GM18505 (cell line): ENCODE measurements at regions not wholly inside any gene's neighbourhood (a gene's known extent, or its start where the extent isn't known, plus 50 kb on each side); places are given as distances from the start of the nearest gene placed in this dataset.

Experiments used
- ATAC-seq: cut with Tn5 transposase; IDR thresholded peaks from one replicate; pipeline ENCODE4 v1.9.1; 2021; ENCODE audit not compliant: unreplicated experiment
- POLR2A ChIP-seq: IDR thresholded peaks from 4 replicates; pipeline ENCODE4 v1.6.1; 2011; ENCODE audit warnings: borderline replicate concordance; ENCODE audit not compliant: insufficient read depth, insufficient read length; ENCODE audit errors: extremely low read depth

DNA sequence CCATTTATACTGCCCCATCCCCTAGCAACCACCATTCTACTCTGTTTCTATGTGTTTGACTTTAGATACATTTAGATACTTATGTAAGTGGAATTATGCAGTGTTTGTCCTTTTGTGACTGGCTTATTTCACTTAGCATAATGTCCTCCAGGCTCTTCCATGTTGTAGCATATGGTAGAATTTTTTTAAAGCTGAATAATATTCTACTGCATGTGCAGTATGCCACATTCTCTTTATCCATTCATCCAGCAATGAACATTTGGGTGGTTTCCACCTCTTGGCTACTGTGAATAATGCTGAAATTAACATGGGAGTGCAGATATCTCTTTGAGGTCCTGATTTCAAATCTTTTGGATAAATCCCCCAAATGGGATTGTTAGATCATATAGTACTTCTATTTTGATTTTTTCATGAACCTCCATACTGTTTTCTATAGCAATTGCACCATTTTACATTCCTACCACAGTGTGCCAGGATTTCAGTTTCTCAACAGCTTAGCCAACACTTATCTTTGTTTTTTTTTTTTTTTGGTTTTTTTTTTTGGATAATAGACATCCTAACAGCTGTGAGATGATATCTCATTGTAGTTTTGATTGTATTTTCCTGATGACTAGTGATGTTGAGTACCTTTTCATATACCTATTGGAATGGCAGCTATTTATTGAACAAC lies 105.9 kb upstream of the LNX1 start:
- no peak for ATAC-seq
- TF ChIP-seq POLR2A = no peak

- no peak for TF ChIP-seq POLR2A
These were observed 104.5 kb upstream of the LNX1 start for GRCh38 chr4:53695540-53696463.

GRCh38 chr4:53694666-53695065 lies 103.4 kb upstream of the LNX1 start:
- no peak for TF ChIP-seq POLR2A

More at GRCh38 chr4:53695540-53696463, 104.5 kb upstream of the LNX1 start:
- no peak for ATAC-seq

DNA sequence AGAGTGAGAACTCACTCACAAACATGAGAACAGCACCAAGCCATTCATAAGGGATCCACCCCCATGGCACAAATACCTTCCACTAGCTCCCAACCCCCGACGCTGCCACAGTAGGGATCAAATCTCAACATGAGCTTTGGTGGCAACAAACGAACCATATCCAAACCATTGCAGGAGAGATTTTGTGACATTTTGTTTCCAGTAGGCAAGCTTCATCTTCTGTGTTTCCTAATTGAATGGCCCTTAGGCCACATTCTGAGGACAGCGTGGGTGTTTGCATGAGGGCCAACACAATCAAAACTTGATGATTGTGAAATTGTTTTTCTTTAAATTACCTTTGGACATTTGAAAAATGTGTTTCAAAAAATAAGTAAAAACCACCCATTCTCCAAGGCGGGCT lies 102.6 kb upstream of the LNX1 start:
- no peak for ATAC-seq

More at GRCh38 chr4:53694666-53695065, 103.4 kb upstream of the LNX1 start:
- ATAC-seq = no peak

DNA sequence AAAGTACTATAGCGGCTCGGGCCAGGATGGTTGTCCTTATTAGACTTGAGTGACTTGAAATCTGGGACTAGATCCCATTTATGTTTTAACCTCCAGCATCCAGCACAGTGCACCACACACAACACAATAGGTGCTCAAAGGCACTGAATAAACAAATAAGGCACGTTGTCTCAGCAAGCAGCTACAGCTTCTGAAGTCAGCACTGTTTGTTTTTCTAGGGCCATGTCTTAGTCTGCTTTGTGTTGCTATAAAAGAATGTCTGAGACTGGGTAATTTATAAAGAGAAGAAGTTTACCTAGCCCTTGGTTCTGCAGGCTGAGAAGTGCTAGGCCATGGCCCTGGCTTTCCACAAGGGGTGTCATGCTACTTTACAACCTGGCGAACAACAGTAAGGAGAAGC lies 102.1 kb upstream of the LNX1 start:
- TF ChIP-seq POLR2A = no peak
- ATAC-seq = no peak

More for the DNA sequence above, 102.6 kb upstream of the LNX1 start:
- no peak for TF ChIP-seq POLR2A

- TF ChIP-seq POLR2A = no peak
These were observed 97.0 kb upstream of the LNX1 start for GRCh38 chr4:53688186-53688790.

GRCh38 chr4:53686521-53686920 lies 95.2 kb upstream of the LNX1 start:
- TF ChIP-seq POLR2A = no peak
- no peak for ATAC-seq

More at GRCh38 chr4:53688186-53688790, 97.0 kb upstream of the LNX1 start:
- ATAC-seq = peak; percentile 86

GRCh38 chr4:53684136-53685130 lies 93.1 kb upstream of the LNX1 start:
- TF ChIP-seq POLR2A = no peak
- ATAC-seq = no peak

GRCh38 chr4:53682908-53683307 lies 91.6 kb upstream of the LNX1 start:
- no peak for TF ChIP-seq POLR2A
- no peak for ATAC-seq

DNA sequence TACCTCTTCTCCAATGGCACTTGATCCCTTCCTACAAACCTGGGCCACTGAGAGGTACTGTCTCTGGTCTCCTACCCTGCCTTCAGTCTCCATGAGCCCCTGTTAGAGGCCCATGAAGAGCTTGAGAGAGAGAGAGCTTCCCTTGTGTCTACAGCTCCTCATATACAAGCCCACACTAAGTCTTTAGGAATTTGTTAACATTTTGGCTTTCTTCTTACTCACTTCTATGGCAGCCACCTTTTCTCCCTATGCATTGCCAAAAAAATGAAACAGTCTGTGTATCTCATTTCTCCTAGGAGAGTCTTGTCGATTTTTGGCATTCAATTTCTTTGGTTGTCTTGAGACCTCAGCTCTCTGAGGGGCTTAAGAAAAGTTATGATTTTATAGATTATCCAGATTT lies 90.9 kb upstream of the LNX1 start:
- ATAC-seq = no peak
- TF ChIP-seq POLR2A = no peak

DNA sequence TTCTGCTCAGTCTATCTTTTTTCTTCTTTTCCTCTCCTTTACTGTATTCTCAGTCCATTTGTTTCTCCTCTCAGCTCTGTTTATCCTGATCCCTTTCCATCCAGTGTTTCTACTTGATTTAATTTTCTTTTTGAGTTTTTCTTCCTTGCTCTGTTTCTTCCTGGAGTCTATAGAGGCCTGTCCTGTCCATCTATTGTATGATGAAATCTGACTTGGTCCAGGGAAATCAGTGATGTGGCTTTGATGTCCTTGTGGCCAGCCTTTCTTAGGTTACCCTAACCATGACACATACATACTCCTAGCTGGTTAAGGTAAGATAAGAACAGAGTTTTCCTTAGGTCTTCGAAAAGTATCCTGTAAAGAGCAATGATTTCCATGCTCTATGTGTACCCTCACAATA lies 89.3 kb upstream of the LNX1 start:
- ATAC-seq = no peak
- TF ChIP-seq POLR2A = no peak

GRCh38 chr4:53680168-53680567 lies 88.9 kb upstream of the LNX1 start:
- no peak for TF ChIP-seq POLR2A
- ATAC-seq = no peak
